ENCODE measurements at regions not wholly inside any gene's neighbourhood (a gene's known extent, or its start where the extent isn't known, plus 50 kb on each side); places are given as distances from the start of the nearest gene placed in this dataset.

DNA sequence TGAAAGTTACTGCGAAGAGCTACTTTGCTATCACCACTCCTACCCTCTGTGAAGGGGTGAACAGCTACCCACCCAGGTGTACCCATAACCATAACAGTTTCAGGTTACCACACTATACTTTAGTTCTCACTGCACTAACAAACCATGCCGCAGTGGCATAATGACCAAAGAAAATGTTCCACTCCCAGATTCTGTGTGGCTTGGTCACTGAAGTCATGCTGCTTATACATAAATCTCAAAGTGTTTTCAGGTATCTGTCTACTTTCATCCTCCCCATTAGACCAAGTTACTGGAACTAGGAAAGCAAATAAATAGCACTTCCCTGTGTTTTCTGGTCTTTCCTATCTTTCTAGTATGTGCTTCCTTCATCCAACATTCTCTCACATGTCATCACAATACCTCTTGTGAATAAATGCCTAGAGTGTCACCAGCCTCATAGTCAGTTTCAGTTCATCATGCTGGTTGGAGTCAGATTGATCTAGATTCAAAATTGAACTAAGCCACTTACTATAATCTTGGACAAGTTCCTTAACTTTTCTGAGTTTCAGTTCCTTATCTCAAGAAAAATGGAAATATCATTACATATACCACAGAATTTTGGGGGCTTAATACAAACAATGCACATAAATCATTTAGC is 293.6 kb downstream of the FSIP2 start:
- no peaks in the 10 kb centered on the region for H3K4me1 Mint-ChIP-seq (ENCODE audit: low read depth)
- H3K9me3 Mint-ChIP-seq = no peaks in the 10 kb centered on the region
- no peak for ATAC-seq
- H3K4me3 Mint-ChIP-seq = no peak overlapping the region
- no peak for DNase-seq
- H3K27me3 Mint-ChIP-seq (ENCODE audit: low read depth) = no peaks in the 10 kb centered on the region
- H3K36me3 Mint-ChIP-seq (ENCODE audit: insufficient read depth) = no peaks in the 10 kb centered on the region

DNA sequence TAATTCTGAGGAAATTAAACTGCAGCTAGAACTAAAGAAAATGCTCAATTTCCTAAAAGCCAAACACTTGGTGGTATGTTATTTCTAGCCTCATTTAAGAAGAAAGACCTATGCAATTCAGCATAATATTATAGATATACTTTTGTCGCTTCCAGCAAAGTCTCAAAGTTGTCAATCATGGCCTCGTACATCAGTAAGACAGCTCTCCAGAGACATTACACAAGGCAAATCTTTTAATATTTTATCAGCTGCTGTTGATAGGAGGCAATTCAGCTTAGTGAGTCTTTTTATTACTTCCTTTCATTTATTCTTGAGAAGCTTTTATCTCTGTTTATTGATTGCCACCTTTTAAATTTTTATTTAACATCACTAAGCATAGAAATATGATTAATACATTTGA is 294.3 kb downstream of the FSIP2 start:
- ATAC-seq = no peak
- no peaks in the 10 kb centered on the region for H3K4me1 Mint-ChIP-seq (ENCODE audit: low read depth)
- H3K36me3 Mint-ChIP-seq (ENCODE audit: insufficient read depth) = no peaks in the 10 kb centered on the region
- no peak overlapping the region for H3K4me3 Mint-ChIP-seq
- no peak for DNase-seq
- no peaks in the 10 kb centered on the region for H3K9me3 Mint-ChIP-seq
- H3K27me3 Mint-ChIP-seq (ENCODE audit: low read depth) = no peaks in the 10 kb centered on the region

DNA sequence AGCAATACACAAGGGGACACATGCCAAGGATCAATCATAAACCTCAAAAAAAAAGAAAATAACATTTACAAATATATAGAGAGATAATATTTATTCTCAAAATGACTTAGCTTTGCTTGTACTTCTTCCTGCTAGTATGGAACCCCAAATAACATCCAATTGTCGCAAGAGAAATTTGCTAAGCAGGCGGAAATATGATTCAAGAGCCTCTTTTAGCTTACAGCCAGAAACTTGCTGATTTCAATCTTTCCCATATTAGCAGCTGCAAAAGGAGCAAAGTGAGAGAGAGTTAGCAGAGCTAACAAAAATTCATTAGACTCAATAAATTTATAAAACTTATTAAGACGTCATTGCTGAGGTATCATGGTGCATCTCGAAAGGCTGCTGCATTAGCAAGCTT is 294.9 kb downstream of the FSIP2 start:
- H3K36me3 Mint-ChIP-seq (ENCODE audit: insufficient read depth) = no peaks in the 10 kb centered on the region
- H3K4me3 Mint-ChIP-seq = no peak overlapping the region
- H3K27me3 Mint-ChIP-seq (ENCODE audit: low read depth) = no peaks in the 10 kb centered on the region
- ATAC-seq (no peak), DNase-seq (no peak)
- no peaks in the 10 kb centered on the region for H3K4me1 Mint-ChIP-seq (ENCODE audit: low read depth)
- H3K9me3 Mint-ChIP-seq = no peaks in the 10 kb centered on the region

DNA sequence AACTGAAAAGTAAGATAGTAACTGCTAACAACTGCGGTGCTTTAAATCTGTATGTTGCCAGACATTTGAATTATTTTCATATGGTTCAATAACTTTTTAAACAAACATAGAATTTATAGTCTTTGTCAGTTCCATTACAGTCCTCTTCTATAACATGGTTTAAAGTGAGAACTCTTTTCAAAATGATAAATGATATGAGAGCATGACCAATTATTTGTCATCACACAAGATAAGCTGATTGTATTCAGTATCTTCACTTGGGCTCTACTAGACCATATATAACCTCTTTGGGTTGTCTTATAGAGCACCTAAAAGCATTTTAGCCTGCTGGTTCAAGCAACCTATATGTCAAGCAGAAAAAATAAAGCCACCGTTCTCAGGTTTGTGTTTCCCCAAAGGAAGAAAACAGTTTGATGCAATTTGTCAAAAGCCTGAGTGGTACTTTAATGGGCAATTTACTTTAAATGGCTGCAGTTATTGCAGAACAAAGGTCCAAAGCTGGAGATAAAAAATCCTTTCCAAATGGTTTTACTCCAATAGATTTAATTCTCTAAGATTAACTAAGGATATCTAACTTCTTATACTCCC is 298.4 kb downstream of the FSIP2 start:
- no peak for DNase-seq
- Mint-ChIP-seq H3K4me1 (ENCODE audit: low read depth) (no peaks in the 10 kb centered on the region), H3K27me3 (ENCODE audit: low read depth) (no peaks in the 10 kb centered on the region), H3K4me3 (no peak overlapping the region), H3K9me3 (no peaks in the 10 kb centered on the region), H3K36me3 (ENCODE audit: insufficient read depth) (no peaks in the 10 kb centered on the region)
- ATAC-seq = no peak

DNA sequence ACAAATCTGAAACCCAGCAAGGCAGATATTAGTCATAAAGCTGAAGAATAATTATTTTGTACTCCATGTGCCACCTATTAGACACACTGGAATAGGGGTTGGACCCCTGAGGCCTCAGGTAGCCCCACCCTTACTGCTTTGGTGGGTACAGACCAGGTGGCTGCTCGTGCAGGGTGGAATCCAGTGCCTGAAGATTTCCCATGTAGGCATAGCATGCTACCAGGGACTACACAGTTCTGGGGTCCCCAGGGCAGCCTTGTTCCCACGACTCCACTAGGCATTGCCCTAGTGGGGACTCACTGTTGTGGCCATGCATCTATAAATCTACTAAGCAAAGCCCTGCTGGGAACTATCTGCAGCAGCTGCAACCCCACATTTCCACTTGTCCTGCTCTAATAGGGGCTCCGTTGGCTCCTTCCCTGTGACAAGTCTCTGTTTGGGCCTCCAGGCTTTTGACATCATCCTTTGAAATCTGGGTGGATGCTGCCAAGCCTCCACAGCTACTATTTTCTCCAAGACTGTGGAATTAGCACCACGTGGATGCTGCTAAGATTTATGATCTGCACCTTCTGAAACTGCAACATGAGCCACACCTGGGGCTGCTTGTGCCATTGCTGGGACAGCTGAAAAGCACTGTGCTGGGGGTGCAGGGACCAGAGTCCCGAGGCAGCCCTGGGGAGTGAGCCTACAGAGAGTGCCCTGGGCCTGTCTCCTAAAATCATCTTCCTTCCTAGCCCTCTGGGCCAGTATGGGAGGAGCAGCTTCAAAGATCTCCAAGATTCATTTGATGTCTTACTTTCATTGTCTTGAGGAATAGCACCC is 303.8 kb downstream of the FSIP2 start:
- no peak for DNase-seq
- Mint-ChIP-seq H3K4me3 (no peak overlapping the region), H3K4me1 (ENCODE audit: low read depth) (no peaks in the 10 kb centered on the region), H3K27me3 (ENCODE audit: low read depth) (no peaks in the 10 kb centered on the region), H3K36me3 (ENCODE audit: insufficient read depth) (no peaks in the 10 kb centered on the region), H3K9me3 (no peaks in the 10 kb centered on the region)
- no peak for ATAC-seq

DNA sequence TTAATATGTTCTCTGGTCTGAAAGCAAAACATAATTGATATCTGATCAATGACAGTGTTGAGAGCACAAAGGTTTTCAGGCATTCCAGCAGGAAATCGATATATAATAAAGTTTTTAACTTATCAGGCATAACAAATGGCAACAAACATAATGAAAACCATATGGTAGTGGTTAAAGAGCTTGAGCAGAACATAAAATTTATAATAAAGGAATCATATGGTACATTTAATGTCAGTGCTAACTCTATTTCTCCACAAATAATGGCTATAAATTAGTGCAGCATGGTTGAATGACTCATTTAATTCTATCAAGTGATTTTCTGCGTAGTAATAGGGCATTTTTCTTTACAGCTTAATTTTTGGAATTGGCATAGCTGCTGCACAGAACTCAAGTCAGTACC is 306.2 kb downstream of the FSIP2 start:
- ATAC-seq = no peak
- Mint-ChIP-seq H3K4me3 (no peak overlapping the region), H3K4me1 (ENCODE audit: low read depth) (no peaks in the 10 kb centered on the region), H3K27me3 (ENCODE audit: low read depth) (no peaks in the 10 kb centered on the region), H3K36me3 (ENCODE audit: insufficient read depth) (no peaks in the 10 kb centered on the region), H3K9me3 (no peaks in the 10 kb centered on the region)
- no peak for DNase-seq

DNA sequence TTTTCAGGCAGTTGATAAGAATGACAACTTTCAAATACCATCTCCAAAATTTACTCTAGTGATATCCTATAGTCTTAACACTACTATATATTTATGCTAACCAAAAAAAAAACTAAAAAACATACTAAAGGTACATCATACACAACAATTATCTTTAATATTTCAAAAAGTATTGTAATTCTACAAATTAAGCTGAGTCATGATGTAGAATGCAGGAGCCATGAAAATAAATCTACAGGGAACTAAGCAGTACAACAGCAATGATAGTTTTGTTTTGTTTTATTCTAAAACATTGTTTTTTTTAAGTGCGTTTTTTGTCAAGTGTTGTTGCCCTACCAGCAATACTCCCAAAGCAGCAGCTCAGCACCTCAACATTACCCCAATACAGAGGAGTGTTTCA is 314.3 kb downstream of the FSIP2 start:
- Mint-ChIP-seq H3K4me3 (no peak overlapping the region), H3K36me3 (ENCODE audit: insufficient read depth) (no peaks in the 10 kb centered on the region), H3K9me3 (no peaks in the 10 kb centered on the region), H3K4me1 (ENCODE audit: low read depth) (no peaks in the 10 kb centered on the region), H3K27me3 (ENCODE audit: low read depth) (no peaks in the 10 kb centered on the region)
- ATAC-seq = no peak
- DNase-seq = no peak

DNA sequence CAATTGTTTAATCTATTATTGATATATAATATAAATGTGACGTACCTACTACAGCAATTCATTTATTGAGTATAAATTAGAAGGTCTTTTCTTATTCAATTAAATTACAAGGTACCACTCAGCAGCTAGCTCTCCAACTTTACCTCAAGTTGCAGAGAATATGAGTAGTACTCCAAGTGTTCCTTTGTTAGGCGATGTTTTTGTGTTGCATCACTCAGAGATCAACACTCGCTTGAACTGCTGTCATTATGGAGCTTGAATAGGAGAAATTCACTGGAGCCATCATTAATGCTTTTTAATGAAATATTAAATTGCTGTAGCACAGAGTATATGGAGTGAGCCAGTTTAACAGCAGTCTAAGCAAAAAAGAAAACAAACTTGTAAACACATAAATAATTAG is 320.0 kb downstream of the FSIP2 start:
- Mint-ChIP-seq H3K4me1 (ENCODE audit: low read depth) (no peaks in the 10 kb centered on the region), H3K36me3 (ENCODE audit: insufficient read depth) (peaks cover 2% of the 10 kb centered on the region), H3K9me3 (no peaks in the 10 kb centered on the region), H3K4me3 (no peak overlapping the region), H3K27me3 (ENCODE audit: low read depth) (no peaks in the 10 kb centered on the region)
- ATAC-seq (no peak), DNase-seq (no peak)

DNA sequence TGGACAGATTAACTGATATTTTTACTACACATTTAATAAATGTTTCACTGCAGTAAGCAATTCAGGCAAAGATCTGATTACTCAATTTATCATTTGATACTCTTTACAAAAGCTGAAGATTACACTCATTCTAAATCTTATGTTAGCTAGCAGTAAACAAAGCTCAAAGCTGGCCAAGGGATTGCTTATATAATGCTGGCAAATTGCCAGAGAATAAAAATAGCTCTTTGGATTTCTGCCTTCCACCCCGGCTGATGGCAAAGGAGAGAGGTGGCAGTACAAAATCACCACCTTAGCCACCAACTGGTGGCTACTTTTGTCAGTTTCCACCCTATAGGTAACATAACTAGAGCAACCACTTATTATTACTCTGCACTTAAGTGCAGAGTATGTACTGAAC is 320.5 kb downstream of the FSIP2 start:
- H3K27me3 Mint-ChIP-seq (ENCODE audit: low read depth) = no peaks in the 10 kb centered on the region
- peaks cover 4% of the 10 kb centered on the region for H3K36me3 Mint-ChIP-seq (ENCODE audit: insufficient read depth)
- no peaks in the 10 kb centered on the region for H3K4me1 Mint-ChIP-seq (ENCODE audit: low read depth)
- DNase-seq = no peak
- no peak for ATAC-seq
- no peak overlapping the region for H3K4me3 Mint-ChIP-seq
- no peaks in the 10 kb centered on the region for H3K9me3 Mint-ChIP-seq

DNA sequence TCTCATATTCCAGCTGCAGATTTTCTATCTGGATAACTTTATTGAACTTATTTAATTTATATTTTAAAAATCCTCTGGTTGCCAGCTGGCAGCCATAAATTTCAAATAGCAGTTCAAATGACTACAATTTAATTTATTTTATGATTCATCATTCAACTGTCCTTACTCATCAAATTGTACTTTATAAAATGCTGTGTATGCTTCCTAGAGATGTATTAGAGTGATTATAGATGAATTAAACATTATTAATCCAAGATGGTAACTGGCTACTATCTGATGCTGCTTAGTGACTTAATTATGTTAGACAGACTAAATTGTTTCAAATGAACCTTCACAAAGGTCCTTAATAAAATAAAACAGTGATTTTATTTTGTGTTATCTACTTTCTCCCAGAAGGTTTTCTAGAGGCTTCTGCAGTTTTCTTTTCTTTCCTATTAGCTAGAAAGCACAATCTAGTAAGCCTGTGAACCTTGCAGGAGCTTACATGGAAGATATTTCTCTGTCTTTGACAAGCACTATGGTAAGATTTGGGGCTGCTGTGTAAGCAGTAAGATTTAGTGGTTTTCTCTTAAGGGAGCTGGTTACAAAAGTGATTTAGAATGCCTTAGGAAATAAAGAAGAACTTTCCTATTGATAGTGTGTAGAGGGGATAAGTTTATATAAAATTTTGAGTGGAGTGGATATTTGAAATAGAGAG is 322.3 kb downstream of the FSIP2 start:
- DNase-seq = no peak
- Mint-ChIP-seq H3K36me3 (ENCODE audit: insufficient read depth) (peaks cover 10% of the 10 kb centered on the region), H3K27me3 (ENCODE audit: low read depth) (no peaks in the 10 kb centered on the region), H3K4me1 (ENCODE audit: low read depth) (no peaks in the 10 kb centered on the region), H3K4me3 (no peak overlapping the region), H3K9me3 (no peaks in the 10 kb centered on the region)
- ATAC-seq = no peak

DNA sequence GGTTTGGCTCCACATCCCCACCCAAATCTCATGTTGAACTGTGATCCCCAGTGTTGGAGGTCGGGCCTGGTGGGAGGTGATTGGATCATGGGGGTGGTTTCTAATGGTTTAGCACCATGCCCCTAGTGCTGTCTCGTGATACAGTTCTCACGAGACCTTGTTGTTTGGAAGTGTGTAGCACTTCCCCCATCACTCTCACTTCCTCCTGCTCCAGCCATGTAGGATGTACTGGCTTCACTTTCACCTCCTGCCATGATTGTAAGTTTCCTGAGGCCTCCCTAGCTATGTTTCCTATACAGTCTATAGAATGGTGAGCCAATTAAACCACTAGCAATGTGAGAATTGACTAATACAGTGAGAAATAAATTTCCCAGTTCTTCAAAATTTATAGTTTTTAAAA is 325.9 kb downstream of the FSIP2 start:
- Mint-ChIP-seq H3K4me1 (ENCODE audit: low read depth) (no peaks in the 10 kb centered on the region), H3K4me3 (no peak overlapping the region), H3K36me3 (ENCODE audit: insufficient read depth) (peaks cover 10% of the 10 kb centered on the region), H3K9me3 (no peaks in the 10 kb centered on the region), H3K27me3 (ENCODE audit: low read depth) (no peaks in the 10 kb centered on the region)
- ATAC-seq (no peak), DNase-seq (no peak)

DNA sequence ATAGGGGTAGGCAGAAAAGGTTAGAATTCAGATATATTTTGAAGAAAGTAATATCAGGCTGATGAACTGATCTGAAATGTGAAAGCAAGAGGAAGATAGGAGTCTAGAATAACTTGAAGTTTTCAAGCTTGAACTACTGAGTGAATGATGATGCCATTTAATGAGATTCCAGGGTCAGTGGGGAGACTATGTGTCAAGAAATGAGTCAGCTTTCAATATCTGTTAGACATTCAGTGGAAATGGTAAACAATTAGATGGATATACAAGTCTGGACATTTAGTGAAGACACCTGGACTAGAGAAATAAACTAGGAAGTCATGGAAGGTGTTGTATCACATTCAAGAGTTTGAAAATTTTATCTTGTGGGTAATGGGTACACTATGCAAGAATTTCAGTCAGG is 326.9 kb downstream of the FSIP2 start:
- DNase-seq (no peak), ATAC-seq (no peak)
- H3K36me3 Mint-ChIP-seq (ENCODE audit: insufficient read depth) = peaks cover 10% of the 10 kb centered on the region
- H3K4me1 Mint-ChIP-seq (ENCODE audit: low read depth) = no peaks in the 10 kb centered on the region
- no peaks in the 10 kb centered on the region for H3K9me3 Mint-ChIP-seq
- no peak overlapping the region for H3K4me3 Mint-ChIP-seq
- H3K27me3 Mint-ChIP-seq (ENCODE audit: low read depth) = no peaks in the 10 kb centered on the region

DNA sequence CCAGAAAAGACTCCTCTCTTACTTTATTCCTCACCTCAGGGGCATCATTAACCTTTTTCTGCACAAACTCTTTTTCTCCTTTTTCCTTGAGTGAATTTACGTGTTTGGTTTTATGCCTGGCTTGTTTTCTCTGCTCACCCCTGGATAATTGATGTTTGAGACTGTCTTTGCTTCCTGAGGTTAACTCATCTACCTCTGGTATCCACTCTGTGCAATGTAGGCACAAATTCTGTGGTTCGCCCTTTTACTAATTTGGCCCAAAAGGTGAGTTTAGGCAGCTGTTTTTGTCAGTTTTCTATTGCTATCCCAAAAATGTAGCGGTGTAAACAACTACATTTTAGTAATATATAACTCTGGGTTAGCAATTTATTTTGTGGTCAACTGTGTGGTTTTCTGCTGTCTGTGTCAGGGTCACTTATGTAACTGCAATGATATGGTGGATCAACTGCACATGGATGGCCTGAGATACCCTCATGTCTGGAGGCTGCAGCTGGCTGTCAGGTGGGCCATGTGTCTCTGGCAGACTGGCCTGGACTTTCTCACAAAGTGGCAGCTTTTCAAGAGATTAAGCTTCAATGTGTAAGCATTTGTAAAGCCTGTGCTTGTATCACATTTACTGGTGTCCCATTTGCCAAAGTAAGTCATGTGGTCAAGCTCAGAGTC is 329.7 kb downstream of the FSIP2 start:
- DNase-seq (no peak), ATAC-seq (no peak)
- H3K27me3 Mint-ChIP-seq (ENCODE audit: low read depth) = no peaks in the 10 kb centered on the region
- H3K4me3 Mint-ChIP-seq = no peak overlapping the region
- H3K4me1 Mint-ChIP-seq (ENCODE audit: low read depth) = no peaks in the 10 kb centered on the region
- H3K9me3 Mint-ChIP-seq = no peaks in the 10 kb centered on the region
- H3K36me3 Mint-ChIP-seq (ENCODE audit: insufficient read depth) = peaks cover 10% of the 10 kb centered on the region

DNA sequence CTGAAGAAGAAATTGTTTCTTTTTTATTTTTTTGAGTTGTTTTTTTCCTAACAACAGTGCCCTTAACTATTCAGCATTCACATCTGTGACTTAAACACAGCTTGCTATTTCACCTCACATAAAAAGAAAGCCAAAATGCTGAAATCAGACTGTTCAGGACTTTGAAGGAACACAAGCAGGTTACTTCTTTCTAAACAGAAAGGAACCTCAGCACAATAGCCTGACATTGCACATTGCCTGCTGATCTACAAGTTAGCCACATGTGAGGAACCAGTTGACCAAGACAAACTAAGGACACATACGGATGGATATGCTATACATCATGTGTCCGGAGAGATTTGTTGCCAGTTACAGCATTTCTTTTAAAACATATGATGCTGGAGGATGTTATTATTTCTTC is 331.1 kb downstream of the FSIP2 start:
- no peak overlapping the region for H3K4me3 Mint-ChIP-seq
- no peaks in the 10 kb centered on the region for H3K9me3 Mint-ChIP-seq
- H3K4me1 Mint-ChIP-seq (ENCODE audit: low read depth) = no peaks in the 10 kb centered on the region
- peaks cover 11% of the 10 kb centered on the region for H3K36me3 Mint-ChIP-seq (ENCODE audit: insufficient read depth)
- no peak for ATAC-seq
- DNase-seq = no peak
- no peaks in the 10 kb centered on the region for H3K27me3 Mint-ChIP-seq (ENCODE audit: low read depth)
